Testis (tissue), 2 donors: ENCODE measurements at regions not wholly inside any gene's neighbourhood (a gene's known extent, or its start where the extent isn't known, plus 50 kb on each side); places are given as distances from the start of the nearest gene placed in this dataset.

Experiments used
- POLR2A ChIP-seq: fragments of 450-650 bp; IDR thresholded peaks from one replicate; pipeline ENCODE4 v1.6.1; 2017; ENCODE audit warnings: antibody characterized with exemption, mild to moderate bottlenecking, moderate library complexity
- TF ChIP-seq, protein P1 (sequence below), 3 experiments: fragments of 450-650 bp in 2 of 3; fragments of 200-600 bp in 1 of 3; sonication (generic) in 1 of 3; IDR thresholded peaks; one replicate each; pipeline ENCODE4 v1.5.1; 2016 to 2019; ENCODE audit warnings: antibody characterized with exemption in 3 of 3, mild to moderate bottlenecking in 2 of 3, moderate library complexity in 1 of 3

DNA sequence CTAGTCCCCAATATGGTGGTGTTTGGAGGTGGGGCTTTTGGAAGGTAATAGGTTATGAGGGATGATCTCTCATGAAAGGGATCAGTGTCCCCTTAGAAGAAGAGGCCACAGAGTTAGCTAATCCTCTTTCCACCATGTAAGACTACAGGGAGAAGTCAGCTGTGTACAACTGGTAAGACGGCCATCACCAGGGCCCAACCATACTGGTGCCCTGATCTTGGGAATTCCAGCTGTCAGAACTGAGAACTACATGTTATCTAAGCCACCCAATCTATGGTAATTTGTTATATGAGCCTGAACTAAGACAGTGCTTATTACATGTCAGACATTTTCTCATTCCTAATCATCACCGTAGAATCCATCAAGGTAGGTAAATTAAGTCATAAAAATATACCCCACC lies 77.7 kb upstream of the ZNF217 start:
- TF ChIP-seq, protein P1, sequence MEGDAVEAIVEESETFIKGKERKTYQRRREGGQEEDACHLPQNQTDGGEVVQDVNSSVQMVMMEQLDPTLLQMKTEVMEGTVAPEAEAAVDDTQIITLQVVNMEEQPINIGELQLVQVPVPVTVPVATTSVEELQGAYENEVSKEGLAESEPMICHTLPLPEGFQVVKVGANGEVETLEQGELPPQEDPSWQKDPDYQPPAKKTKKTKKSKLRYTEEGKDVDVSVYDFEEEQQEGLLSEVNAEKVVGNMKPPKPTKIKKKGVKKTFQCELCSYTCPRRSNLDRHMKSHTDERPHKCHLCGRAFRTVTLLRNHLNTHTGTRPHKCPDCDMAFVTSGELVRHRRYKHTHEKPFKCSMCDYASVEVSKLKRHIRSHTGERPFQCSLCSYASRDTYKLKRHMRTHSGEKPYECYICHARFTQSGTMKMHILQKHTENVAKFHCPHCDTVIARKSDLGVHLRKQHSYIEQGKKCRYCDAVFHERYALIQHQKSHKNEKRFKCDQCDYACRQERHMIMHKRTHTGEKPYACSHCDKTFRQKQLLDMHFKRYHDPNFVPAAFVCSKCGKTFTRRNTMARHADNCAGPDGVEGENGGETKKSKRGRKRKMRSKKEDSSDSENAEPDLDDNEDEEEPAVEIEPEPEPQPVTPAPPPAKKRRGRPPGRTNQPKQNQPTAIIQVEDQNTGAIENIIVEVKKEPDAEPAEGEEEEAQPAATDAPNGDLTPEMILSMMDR (IDR thresholded peaks at IDR 0.05) = no peak
- TF ChIP-seq POLR2A = no peak
